ENCODE measurements at regions not wholly inside any gene's neighbourhood (a gene's known extent, or its start where the extent isn't known, plus 50 kb on each side); places are given as distances from the start of the nearest gene placed in this dataset.

GRCh38 chr16:82358606-82359221 lies 188.7 kb upstream of the MPHOSPH6 start:
- peak; percentile 46 for DNase-seq (ENCODE audit: low read depth, low spot score)

- no peak for DNase-seq (ENCODE audit: low read depth, low spot score)
Measured at GRCh38 chr16:82358161-82358560, 188.1 kb upstream of the MPHOSPH6 start.

- no peak for DNase-seq (ENCODE audit: low read depth, low spot score)
Measured at GRCh38 chr16:82357237-82357636, 187.2 kb upstream of the MPHOSPH6 start.

- DNase-seq (ENCODE audit: low read depth, low spot score): no peak
Measured at GRCh38 chr16:82350560-82350959, 180.5 kb upstream of the MPHOSPH6 start.

GRCh38 chr16:82345318-82345717 lies 175.3 kb upstream of the MPHOSPH6 start:
- no peak for DNase-seq (ENCODE audit: low read depth, low spot score)

- DNase-seq (ENCODE audit: low read depth, low spot score): no peak
Measured at GRCh38 chr16:82344157-82344556, 174.1 kb upstream of the MPHOSPH6 start.

- DNase-seq (ENCODE audit: low read depth, low spot score): no peak
Measured at GRCh38 chr16:82341146-82341669, 171.2 kb upstream of the MPHOSPH6 start.

GRCh38 chr16:82340531-82340930 lies 170.5 kb upstream of the MPHOSPH6 start:
- DNase-seq (ENCODE audit: low read depth, low spot score): no peak

GRCh38 chr16:82337355-82337754 lies 167.3 kb upstream of the MPHOSPH6 start:
- DNase-seq (ENCODE audit: low read depth, low spot score): no peak

- no peak for DNase-seq (ENCODE audit: low read depth, low spot score)
Measured at GRCh38 chr16:82331974-82332750, 162.1 kb upstream of the MPHOSPH6 start.

GRCh38 chr16:82331397-82331796 lies 161.4 kb upstream of the MPHOSPH6 start:
- DNase-seq (ENCODE audit: low read depth, low spot score): no peak

- DNase-seq (ENCODE audit: low read depth, low spot score): no peak
Measured at GRCh38 chr16:82329504-82330192, 159.6 kb upstream of the MPHOSPH6 start.

GRCh38 chr16:82328881-82329469 lies 159.0 kb upstream of the MPHOSPH6 start:
- DNase-seq (ENCODE audit: low read depth, low spot score): no peak

- DNase-seq (ENCODE audit: low read depth, low spot score): no peak
Measured at GRCh38 chr16:82323171-82323570, 153.1 kb upstream of the MPHOSPH6 start.

- DNase-seq (ENCODE audit: low read depth, low spot score): no peak
Measured at GRCh38 chr16:82322177-82322576, 152.2 kb upstream of the MPHOSPH6 start.

- DNase-seq (ENCODE audit: low read depth, low spot score): no peak
Measured at GRCh38 chr16:82319038-82319437, 149.0 kb upstream of the MPHOSPH6 start.

- DNase-seq (ENCODE audit: low read depth, low spot score): no peak
Measured at GRCh38 chr16:82317411-82318167, 147.6 kb upstream of the MPHOSPH6 start.

- no peak for DNase-seq (ENCODE audit: low read depth, low spot score)
Measured at GRCh38 chr16:82313754-82314153, 143.7 kb upstream of the MPHOSPH6 start.

- DNase-seq (ENCODE audit: low read depth, low spot score): no peak
Measured at GRCh38 chr16:82311528-82311927, 141.5 kb upstream of the MPHOSPH6 start.

GRCh38 chr16:82302042-82302727 lies 132.2 kb upstream of the MPHOSPH6 start:
- DNase-seq (ENCODE audit: low read depth, low spot score): no peak

Measured in ELF-1 (cell line).